ENCODE measurements at regions not wholly inside any gene's neighbourhood (a gene's known extent, or its start where the extent isn't known, plus 50 kb on each side); places are given as distances from the start of the nearest gene placed in this dataset.

DNA sequence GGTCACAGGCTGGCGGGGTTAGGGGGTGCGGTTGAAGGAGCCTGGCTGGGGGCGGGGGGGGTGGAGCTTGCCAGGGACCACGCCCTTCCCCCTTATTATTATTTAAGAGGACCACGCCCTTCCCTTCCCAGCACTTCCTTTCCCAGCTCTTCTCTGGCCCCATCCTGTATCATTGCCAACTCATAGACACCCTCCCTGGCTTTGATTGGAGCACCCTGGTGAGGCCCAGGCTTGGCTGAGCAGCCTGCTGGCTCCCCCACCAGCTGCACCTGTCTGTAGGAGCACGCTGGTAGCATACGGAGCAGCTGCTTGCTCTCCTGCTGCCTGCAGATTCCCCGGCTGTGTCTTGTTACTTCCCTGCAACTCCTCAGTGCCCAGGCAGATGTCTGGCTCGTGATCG, 62.5 kb upstream of the PDX1 start:
- TF ChIP-seq, protein P1, sequence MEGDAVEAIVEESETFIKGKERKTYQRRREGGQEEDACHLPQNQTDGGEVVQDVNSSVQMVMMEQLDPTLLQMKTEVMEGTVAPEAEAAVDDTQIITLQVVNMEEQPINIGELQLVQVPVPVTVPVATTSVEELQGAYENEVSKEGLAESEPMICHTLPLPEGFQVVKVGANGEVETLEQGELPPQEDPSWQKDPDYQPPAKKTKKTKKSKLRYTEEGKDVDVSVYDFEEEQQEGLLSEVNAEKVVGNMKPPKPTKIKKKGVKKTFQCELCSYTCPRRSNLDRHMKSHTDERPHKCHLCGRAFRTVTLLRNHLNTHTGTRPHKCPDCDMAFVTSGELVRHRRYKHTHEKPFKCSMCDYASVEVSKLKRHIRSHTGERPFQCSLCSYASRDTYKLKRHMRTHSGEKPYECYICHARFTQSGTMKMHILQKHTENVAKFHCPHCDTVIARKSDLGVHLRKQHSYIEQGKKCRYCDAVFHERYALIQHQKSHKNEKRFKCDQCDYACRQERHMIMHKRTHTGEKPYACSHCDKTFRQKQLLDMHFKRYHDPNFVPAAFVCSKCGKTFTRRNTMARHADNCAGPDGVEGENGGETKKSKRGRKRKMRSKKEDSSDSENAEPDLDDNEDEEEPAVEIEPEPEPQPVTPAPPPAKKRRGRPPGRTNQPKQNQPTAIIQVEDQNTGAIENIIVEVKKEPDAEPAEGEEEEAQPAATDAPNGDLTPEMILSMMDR (conservative IDR thresholded peaks at IDR 0.05): no peak
- TF ChIP-seq ZFX (IDR thresholded peaks at IDR 0.05): no peak
- no peak overlapping the region for H3K27ac ChIP-seq

DNA sequence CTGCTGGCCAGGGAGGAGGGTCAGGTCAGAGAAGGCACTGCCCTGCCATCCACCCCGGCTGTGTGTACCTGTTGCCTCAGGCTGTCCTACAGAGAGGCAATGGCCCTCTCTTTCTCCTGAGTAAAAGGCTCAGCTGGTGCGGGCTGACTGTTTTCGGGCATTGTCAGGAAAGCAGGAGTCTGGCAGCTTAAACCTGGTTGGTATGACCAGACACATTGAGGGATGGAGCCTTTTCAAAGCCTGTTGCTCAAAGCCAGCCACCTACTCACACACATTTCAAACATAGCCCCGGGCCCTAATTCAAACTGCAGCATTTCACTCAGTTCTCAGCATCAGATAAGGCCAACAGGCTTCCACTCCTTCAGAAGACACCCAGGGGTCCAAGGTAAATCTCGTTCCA, 61.8 kb upstream of the PDX1 start:
- H3K27ac ChIP-seq: no peak overlapping the region
- TF ChIP-seq, protein P1 (conservative IDR thresholded peaks at IDR 0.05): no peak
- TF ChIP-seq ZFX (IDR thresholded peaks at IDR 0.05): no peak

DNA sequence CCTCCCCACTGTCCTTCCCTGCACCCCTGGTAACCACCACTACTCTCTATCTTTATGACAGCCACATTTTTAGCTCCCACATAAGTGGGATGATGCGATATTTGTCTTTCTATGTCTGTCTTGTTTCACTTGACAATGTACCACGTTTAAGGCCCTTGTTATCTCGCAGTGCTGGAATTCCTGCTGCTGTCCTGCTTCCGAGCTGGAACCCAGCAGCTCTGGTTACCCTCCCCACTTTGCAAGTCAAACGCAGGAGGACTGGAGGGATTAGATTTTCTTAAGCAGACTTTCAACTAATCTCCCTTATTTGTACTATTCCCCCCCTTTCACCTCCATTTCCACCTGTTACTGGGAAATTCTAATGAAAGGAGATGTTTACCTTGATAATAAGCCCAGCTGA, 59.1 kb upstream of the PDX1 start:
- no peak overlapping the region for H3K27ac ChIP-seq
- TF ChIP-seq, protein P1 (conservative IDR thresholded peaks at IDR 0.05): no peak
- TF ChIP-seq ZFX (IDR thresholded peaks at IDR 0.05): no peak

DNA sequence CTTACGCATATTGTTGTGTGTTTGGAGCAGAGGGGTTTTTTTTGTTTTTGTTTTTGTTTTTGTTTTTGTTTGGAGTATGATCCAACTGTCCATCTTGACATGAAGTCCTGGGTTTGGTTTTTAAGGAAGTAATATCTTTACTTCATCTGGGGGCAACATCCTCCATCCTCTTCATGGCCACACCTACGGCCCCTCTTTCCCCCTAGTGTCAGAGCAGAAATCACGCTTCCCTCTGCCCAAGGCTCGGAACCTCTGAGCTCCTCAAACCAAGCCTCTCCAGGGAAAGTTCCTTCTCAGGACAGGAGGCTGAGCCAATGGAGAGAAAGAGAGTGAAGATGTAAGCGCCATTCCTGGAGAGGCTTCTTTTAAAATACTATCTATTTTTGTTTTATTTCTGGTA, 58.6 kb upstream of the PDX1 start:
- TF ChIP-seq, protein P1 (conservative IDR thresholded peaks at IDR 0.05): no peak
- TF ChIP-seq ZFX (IDR thresholded peaks at IDR 0.05): no peak
- no peak overlapping the region for H3K27ac ChIP-seq

- TF ChIP-seq, protein P1 (conservative IDR thresholded peaks at IDR 0.05): peak; percentile 92
- no peak for TF ChIP-seq ZFX (IDR thresholded peaks at IDR 0.05)
- no peak overlapping the region for H3K27ac ChIP-seq
Measured at GRCh38 chr13:27868641-27869435, 51.0 kb upstream of the PDX1 start.

DNA sequence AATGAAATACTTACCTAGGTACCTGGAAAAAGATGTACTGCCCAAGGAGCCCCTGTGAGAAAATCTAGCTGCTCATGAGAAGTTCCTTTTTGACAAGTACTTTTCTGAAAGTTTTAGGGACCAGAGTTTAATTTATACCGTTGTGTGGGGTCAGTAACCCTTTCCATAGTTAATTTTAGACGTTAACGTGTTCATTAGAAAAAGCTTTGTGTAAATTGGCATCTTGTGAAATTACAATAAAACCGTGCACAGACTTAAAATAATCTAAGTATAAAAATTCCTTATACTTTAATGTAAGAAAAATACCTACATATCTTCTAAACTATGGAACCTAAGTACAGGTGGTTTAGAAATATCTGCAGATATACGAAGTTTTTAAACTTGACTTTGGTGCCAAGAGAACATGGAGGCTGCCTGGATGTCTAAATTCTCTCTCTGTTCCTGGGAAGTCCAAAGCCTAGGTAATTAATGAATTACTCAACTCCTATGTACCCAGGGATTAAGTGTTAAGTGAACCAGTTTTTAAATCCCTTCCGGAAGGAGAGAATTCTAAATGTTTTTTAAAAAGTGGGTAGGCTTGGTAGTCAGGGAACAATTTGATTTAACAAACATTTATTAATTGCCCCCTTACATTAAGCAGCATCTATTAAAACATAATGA, 50.2 kb upstream of the PDX1 start:
- no peak overlapping the region for H3K27ac ChIP-seq
- TF ChIP-seq, protein P1 (conservative IDR thresholded peaks at IDR 0.05): peak; percentile 74
- TF ChIP-seq ZFX (IDR thresholded peaks at IDR 0.05): no peak

Measured in C4-2B (cell line).